SKM-1 (cell line): ENCODE measurements at regions not wholly inside any gene's neighbourhood (a gene's known extent, or its start where the extent isn't known, plus 50 kb on each side); places are given as distances from the start of the nearest gene placed in this dataset.
"Not testable (repeated sequence)": the region's sequence is repeated elsewhere in the genome, so short reads cannot be mapped to it uniquely, and the experiment has no call there.

Source experiments
- DNase-seq: peaks from one replicate; lab custom pipeline; 2025; ENCODE audit not compliant: unreplicated experiment; lab: John Stamatoyannopoulos, UW

DNA sequence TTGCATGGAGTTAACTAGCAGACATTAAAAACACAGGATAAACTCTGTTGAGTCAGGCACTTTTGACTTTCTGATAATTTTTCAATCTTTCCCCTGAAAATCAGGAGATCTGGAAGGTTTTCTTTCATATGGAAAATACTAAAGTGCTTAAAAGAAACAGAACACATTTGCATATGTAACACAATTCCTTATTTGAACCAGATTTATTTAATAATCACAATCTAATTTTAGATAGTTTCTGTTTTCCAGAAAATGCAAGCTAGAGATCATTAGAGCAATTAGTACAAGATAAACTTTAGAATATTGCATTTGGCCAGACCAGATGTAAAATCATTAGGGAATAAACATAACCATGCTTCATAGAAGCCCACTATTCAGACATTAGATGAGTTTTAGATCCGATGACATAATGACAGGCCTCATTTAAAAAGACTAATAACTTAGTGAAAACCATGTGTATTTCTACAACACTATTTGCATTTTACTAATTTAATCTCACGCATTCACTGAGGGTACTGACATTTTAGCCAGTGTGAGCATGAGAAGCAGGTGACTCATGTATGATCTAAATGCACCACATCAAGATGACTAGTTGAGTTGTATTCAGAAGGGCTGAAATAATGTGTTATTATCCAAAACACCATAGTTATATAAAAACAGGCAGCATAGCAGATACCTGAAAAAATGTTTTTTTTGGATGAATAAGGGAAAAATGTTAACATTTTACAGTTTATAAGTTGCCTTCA lies 611.5 kb downstream of the LTN1 start:
- DNase-seq, result not testable (repeated sequence)

DNA sequence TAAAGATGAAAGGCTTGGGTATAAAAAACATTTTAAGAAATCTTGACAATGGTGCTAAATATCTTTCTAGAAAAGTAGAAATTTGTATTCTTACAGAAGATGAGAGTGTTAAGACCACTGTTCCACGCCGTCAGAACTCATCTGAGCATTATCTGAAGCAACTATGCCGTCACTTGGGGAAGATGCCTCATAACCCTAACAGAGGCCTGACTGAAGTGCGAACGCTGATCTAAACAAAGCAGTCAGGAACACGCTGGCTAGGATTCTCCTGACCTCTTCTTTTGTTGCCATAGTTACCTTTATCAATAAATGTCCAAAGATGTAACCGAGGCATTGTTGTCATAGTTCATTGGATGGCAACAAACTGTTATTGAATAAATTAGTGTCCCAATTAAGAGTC lies 612.4 kb downstream of the LTN1 start:
- no peak for DNase-seq

DNA sequence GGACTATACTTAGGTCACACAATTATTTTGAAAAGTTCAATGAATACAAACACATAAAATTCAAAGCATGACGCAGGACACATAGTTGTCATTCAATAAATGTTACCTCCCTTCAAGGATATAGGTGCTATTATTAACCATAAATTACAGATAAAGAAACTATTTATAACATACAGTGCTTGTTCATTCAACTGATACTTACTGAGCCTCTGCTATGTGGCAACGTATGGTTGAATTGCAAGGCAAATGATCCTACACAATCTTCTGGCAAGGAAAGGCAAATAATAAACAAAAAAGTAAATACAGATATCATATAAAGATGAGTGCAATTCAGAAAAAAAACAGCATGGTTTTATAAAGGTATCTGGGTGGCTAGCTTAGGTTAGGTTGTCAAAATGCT lies 614.7 kb downstream of the LTN1 start:
- no peak for DNase-seq

DNA sequence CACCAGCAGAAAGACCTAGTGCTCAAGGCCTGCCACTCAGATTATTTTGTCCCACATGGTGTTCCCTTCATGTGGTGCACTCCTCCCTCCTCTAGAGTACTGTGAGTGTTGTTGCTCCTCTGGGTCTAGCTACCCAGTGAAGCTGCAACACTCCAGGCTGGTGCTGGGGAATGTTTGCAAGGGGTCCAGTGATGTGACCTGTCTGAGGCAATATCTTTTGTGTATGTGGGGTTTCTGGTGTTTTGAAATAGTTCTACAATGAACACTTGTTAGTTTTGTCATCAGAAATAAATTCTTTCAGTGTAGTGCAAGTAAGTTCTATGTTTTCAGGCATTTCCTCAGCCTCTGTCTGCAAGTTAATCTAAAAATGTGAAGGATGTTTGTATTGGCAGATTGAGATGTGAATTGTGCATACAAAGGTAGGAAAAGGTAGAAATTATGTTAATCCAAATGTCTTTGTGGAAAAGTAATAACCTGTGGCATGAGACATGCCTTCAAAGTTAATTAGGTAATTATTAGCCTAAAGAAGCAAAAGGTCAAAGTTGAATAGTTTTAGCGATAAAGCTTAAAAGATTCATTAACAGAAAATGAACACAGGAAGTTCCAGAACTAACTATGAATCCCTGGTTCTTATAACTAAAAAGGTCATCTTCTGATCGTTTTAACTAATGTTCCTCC lies 616.8 kb downstream of the LTN1 start:
- DNase-seq, result no peak

DNA sequence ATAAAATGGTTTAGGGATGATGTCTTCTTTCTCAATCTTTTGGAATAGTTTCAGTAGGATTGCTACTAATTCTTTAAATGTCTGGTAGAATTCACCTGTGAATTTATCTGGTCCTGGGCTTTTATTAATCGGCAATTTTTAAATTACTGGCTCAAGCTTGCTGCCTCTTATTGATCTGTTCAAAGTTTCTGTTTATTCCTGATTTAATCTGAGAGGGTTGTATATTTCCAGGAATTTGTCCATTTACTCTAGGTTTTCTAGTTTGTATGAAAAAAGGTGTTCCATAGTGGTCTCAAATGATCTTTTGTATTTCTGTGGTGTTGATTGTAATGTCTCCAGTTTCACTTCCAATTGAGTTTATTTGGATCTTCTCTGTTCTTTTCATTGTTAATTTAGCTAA lies 617.8 kb downstream of the LTN1 start:
- DNase-seq, result no peak

DNA sequence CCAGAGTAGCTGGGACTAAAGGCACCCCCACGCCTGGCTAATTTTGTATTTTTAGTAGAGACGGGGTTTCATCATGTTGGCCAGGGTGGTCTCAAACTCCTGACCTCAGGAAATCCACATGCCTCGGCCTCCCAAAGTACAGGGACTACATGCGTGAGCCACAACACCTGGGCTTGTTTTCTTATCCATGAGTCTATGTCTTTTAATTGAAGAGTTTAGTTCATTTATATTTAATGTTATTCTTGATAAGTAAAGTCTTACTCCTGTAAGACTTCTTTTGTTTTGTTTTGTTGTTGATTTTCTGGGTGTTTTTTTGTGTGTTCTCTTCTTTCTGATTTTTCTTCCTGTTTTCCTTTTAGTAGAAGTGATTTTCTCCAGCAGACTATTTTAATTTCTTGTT lies 621.0 kb downstream of the LTN1 start:
- no peak for DNase-seq

DNA sequence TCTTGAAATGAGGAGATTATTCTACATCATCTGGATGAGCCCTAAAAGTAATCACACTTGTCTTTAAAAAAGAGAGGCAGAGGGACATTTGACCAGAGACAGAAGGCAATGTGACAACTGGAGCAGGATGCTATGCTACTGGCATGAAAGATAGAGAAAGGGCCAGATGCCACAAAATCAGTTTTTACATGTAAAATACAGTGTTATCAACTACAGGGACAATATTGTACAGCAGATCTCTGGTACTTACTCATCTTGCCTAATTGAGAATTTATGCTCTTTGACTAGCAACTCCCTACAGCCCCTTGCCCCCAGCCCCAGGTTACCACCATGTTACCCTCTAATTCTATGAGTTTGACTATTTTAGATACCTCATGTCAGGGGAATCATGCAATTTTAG lies 633.4 kb downstream of the LTN1 start:
- DNase-seq, result no peak

DNA sequence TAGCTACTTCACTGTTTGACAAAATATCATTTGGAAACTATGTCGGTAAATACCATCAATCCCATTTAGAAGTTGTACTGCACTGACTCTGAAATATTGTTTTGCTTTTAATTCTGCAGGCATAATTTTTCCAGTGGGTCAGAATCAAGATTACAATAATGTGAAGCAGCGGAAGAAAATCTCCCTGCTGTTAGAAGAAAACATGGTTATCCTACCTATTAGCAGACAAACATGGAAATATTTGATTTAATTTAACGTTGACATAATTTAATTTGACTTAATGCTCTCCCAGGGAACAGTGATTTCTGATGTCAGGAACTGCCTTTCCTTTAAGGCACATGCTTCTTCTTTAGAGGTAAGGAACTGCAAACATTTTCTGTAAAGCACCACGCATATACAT lies 634.0 kb downstream of the LTN1 start:
- DNase-seq, result no peak

DNA sequence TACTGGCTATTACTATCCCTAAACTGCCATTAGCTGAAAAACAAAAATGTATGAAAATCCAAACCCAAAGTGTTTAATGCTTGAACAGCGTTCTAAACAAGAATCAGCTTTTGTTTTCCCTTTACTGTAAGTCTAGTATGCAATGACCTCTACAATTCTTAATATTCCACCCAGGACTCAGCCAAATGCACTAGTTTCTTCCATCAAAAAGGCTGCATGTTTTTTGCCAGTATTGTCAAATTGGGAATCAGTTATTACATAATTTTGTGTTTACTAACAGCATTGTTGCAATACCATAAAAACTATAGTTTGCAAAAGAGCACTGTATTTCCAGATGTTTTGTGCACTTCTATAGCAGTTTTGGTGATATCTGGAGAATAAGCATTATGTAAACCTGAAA lies 634.5 kb downstream of the LTN1 start:
- DNase-seq, result no peak

DNA sequence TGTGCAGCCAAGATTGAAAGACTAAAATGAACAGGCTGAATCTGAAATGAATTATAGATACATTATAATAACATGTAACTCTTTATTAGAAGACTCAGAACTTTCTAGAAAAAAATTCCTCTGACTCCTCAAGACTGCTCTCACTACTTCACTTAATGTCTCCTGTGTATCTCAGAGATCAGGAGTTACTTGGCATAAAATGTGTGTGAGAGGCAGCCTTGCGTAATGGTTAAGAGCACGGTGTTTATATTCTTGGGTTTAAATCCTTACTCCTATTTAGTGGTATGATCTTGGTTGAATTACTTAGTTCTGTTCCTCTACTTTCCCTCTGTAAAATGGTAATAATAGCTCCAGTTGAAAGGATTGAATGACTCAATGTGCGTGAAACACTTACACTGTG lies 634.9 kb downstream of the LTN1 start:
- no peak for DNase-seq

DNA sequence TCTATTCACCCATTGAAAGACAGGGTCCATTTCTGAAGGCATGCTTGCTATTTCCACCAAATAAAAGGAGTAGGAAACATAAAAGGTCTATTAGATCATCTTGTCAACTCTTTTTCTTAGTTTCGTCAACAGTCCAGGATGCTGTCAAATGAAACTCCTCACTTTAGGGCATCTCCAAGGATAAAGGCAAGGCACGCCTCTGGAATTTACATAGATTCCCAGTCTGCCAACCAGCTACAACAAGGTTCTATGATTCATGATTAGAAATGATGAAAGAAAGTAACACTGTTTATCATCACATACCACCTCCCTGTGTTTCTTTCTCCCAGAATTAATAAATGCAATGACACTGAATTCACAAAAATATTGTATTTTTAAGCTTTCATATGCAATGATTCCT lies 636.3 kb downstream of the LTN1 start:
- DNase-seq, result no peak

DNA sequence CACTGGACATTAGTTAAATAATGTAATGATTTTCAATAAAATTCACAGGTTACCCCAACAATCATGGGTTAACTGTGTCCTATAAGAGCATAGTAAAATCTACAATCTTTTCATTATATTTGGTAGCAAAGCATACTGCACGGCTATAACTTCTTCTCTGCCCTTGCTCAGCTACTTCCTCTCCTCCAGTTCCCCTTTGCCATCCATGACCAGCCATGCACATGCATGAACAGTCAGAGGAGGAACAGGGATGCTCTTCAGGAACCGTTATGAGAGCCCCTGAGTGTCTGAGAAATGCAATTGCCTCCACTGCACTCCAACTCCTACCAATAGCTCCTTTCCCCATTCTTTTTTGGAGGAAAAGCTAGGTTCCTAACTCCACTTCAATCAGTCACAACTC lies 646.7 kb downstream of the LTN1 start:
- peak; percentile 39 for DNase-seq

DNA sequence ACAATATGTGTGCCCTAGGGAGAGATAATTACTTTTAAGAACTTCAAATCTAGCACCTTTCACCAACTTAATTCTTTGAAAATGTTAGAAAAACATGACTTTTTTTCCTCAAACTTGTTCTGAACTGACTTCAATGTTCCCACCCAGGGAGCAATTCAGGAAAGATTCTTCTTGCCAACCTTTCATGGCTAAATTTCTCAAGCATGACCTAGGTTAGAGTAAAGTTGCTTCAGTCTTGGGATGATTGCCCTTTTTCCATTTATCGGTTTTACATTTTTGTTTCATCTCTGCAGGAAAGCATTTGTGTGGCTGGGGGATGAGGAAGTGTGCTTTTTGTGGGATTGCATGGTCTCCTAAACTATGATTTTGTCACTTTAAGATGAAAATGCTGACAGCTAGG lies 647.7 kb downstream of the LTN1 start:
- no peak for DNase-seq

DNA sequence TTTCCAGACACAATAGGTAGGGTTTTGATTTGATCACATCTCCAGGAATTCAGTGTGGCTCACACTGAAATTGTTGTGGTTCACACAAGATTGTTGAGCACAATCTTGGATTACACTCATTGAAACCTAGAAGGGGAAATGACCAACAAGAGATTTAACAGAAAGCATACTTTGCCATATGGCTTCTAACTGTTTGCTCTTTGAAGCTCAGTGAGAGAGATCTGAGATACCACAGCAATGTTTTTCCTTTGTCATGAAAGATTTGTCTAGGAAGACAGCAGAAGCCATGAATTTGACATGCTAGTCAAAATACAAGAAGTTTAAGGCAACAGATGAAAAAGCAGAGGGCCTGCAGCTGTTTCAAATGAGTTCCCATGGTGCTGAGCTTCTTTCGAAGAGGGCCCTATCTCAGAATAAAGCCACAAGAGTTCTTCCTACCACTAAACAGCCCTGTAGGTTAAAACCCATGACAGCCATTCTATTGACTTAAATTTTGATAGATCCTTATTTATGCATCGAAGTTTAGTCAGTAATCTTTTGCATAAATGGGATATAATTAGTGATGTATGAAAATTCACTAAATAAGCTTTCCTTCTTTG lies 650.4 kb downstream of the LTN1 start:
- DNase-seq, result no peak

DNA sequence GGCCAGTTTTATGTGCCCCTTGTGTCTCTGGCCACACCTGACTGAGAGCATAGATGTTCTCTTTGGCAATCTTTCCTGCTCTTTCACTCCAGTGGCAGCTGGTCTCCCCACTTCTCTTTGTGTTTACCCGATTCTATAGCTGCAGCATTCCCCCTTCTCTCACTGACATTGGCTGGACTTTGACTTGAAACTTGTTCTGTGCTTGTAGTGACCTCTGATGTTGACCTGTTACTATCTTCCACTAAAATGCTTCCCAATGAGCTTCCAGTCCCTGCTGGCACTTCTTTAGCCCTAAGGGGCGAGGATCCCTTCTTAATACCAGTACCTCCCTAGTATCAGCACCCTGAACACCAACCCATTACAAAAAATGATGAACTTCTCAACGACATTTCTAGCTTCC lies 653.3 kb downstream of the LTN1 start:
- no peak for DNase-seq

DNA sequence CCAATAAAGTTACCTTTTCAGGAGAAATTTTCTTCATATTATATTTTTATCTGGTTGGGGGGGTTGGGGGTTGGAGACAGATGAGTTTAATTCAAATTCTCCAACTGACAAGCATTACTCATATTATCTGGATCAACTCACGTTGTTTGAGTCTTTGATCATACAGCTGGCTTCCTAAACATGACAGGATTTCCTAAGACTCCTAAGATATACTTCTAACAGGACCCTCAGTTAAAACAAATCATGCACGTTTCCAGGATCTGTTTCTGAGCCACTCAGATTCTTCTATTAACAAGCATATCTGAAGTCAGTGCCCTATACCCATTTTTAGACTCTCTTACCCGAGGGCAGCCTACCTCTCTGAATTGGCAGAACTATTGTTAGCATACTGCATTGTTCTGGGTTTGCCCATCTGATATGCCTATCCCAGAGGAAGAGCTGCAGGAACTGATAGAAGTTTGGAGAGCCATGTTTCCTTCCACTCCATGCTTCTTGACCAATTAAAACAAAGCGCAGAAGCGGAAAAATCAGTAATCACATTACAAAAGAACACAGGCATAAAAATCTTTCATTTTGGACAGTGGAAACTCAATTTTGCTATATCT lies 653.9 kb downstream of the LTN1 start:
- DNase-seq, result no peak

DNA sequence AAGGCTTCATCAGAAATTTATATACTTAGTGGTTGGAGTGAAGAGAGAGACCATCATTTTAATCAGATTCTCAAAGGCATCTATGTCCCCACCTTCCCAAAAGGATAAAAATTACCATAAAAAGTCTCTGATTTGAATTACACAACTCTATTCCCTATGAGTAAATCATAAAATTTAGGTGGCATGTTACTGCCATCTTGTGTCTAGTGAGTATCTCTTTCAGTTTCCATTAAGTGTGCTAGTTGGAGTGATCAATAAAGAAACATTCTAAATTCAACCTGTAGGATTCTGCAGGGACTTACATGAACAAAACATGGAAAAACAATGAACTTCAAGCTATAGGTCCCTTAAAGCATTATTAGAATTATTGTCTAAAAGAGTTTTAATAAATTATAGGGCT lies 655.4 kb downstream of the LTN1 start:
- DNase-seq, result no peak

DNA sequence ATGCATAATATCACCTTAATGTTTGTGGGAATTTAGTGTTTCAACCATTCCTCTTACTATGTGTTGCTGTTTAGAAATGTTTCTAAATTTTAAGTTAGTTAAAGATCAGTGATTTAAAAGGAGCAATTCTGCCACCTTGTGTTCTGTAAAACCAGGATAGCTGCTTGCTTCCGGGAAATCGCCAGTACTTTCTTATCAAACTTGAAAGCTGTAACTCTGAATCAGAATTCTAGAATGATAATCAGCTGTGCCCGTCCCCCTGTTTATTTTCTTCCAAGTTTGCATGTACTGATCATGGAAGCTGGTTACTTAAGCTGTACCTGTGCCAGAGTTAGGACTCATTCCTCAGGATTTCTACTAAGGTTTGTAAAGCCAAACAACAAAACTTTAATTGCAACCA lies 656.4 kb downstream of the LTN1 start:
- no peak for DNase-seq

DNA sequence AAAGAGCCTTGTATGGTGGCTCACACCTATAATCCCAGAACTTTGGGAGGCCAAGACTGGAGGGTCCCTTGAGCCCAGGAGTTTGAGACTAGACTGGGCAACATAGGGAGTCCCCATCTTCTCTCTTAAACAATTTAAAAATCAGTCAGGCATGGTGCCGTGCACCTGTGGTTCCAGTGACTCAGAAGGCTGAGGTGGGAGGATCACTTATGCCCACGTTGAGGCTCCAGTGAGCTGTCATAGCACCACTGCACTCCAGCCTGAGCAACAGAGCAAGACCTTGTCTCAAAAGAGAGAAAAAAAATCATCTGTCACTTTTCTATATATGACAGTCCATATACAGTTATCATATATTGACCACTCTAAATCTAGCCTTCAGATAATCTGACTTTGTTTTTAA lies 658.3 kb downstream of the LTN1 start:
- no peak for DNase-seq

DNA sequence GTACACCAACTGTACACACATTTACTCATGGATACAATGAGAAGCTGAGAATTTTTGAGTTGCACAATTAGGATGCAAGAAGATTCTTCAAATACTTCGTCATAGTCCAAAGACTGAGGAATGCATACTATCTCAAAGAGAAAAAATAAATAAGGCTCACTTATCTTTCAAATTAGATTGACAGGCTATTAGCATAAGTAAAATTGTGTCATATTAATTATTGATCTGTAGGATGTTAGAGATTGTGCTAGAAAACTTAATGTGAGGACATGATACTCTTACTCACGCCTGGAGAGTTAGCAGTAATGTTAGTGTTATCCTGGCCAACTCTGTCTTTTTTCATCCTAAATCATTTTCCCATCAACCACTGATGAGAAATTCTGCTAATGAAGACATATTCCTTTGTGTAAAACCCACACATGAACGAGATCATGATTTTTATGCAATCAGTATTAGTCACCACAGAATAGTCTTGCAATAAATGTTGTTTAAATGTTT lies 659.0 kb downstream of the LTN1 start:
- no peak for DNase-seq

DNA sequence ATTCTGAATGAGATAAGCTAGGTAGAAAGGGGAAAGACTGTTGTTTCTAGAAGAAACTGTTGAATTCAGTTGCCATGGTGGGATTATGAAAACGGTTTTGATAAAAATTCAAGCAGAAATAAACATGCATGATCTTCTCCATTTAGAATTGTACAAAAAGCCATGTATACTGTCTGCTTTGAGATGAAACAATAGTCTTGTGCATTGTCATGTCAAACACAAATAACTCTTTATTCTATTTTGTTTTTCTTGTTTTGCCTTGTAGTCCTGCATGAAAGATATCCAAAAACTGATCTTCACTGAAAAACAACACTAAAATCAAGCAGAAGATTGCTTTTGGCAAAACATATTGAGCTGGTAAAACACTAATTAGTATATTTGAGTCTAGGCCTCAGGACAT lies 659.9 kb downstream of the LTN1 start:
- no peak for DNase-seq

DNA sequence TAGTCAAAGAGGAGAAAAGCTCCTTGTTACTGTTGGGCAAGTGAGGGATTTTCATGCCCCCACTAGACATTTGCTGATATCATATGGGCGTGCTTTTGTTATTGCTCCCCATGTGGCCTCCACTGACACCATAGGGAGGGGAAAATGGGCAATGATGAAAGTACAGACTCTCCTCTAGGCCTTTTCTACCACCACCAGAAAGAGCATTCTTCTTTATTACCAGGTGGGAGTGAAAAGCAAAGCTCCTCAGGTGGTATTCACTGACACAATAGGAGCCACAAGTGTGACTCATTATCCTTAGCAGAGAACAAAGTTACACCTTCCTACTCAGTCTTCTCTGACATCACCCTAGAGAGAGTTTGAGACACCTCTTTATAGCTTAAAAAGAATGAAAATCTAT lies 667.1 kb downstream of the LTN1 start:
- DNase-seq, result no peak
